ENCODE measurements at regions not wholly inside any gene's neighbourhood (a gene's known extent, or its start where the extent isn't known, plus 50 kb on each side); places are given as distances from the start of the nearest gene placed in this dataset.

DNA sequence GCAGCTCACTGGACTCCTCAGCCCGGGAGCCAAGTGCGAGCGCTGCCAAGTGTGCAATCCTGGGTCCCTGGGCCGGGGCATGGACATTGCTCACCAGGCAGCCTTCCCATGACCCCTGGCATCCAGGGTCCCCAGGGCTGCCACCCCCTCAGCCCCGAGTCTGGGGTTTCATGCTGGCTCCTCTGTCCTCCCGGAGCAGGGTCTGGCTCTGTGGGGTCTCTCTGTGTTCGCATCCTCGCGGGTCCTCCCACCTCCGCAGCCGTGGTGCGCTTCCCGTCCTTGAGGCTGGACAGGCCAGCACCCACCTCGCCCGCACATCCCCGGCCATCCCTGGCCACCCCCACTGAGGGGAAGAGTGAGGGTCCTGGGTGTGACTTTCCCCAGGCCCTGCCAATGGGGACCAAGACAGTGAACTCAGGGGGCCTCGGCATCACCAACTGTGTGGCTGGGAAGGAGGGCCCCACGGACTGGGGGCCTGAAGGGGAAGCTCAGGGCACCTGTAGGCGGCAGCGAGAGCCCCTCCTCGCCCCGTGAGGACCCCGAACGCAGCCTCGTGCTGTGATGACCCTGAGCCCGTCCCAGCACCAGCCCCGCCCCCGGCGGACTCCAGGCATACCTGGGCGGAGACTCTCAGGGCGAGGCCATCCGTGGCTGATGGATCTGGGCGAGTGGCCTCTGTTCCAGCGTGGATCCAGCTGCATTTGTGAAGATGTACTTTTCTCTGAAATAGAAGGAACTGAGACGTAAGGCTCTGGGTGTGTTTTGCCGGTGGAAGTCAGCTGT is 50.3 kb upstream of the CFAP46 start:
- Histone ChIP-seq H3K27ac (no peak overlapping the region), H3K9me3 (no peaks in the 10 kb centered on the region), H3K4me3 (no peak overlapping the region), H3K27me3 (peaks cover 0 to 54% (median 19%) of the 10 kb centered on the region in 7 donors), H3K36me3 (no peaks in the 10 kb centered on the region), H3K4me1 (peaks cover 0 to 7% (median 0%) of the 10 kb centered on the region in 9 donors)
- WGBS, 2 donors = 87% methylated on average over 36 of the region's 36 CpGs
- TF ChIP-seq, protein P1, sequence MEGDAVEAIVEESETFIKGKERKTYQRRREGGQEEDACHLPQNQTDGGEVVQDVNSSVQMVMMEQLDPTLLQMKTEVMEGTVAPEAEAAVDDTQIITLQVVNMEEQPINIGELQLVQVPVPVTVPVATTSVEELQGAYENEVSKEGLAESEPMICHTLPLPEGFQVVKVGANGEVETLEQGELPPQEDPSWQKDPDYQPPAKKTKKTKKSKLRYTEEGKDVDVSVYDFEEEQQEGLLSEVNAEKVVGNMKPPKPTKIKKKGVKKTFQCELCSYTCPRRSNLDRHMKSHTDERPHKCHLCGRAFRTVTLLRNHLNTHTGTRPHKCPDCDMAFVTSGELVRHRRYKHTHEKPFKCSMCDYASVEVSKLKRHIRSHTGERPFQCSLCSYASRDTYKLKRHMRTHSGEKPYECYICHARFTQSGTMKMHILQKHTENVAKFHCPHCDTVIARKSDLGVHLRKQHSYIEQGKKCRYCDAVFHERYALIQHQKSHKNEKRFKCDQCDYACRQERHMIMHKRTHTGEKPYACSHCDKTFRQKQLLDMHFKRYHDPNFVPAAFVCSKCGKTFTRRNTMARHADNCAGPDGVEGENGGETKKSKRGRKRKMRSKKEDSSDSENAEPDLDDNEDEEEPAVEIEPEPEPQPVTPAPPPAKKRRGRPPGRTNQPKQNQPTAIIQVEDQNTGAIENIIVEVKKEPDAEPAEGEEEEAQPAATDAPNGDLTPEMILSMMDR (IDR thresholded peaks at IDR 0.05) = no peak
- ATAC-seq (no peak), DNase-seq (peak in 1 of 2 donors; percentile 10)
- intact Hi-C loops (cut with DNase I) = no loop called here

Data from heart right ventricle (tissue), 16 donors.